Fibroblast of lung (primary cell): ENCODE measurements at regions not wholly inside any gene's neighbourhood (a gene's known extent, or its start where the extent isn't known, plus 50 kb on each side); places are given as distances from the start of the nearest gene placed in this dataset.

Experiments
- EZH2 ChIP-seq: IDR thresholded peaks from 2 replicates; pipeline ENCODE4 v1.5.1; 2012; ENCODE audit warnings: low read length, control low read depth, mild to moderate bottlenecking; ENCODE audit errors: missing control alignments
- TF ChIP-seq, protein P1 (sequence below), 2 donors: IDR thresholded peaks in 1 of 2; conservative IDR thresholded peaks in 1 of 2; 1 replicate in 1 of 2; 2 replicates in 1 of 2; pipeline ENCODE4 v1.5.1; 2011 to 2012; ENCODE audit warnings: low read length in 2 of 2, control low read depth in 1 of 2, inconsistent platforms in 1 of 2, low read depth in 1 of 2, mild to moderate bottlenecking in 1 of 2

DNA sequence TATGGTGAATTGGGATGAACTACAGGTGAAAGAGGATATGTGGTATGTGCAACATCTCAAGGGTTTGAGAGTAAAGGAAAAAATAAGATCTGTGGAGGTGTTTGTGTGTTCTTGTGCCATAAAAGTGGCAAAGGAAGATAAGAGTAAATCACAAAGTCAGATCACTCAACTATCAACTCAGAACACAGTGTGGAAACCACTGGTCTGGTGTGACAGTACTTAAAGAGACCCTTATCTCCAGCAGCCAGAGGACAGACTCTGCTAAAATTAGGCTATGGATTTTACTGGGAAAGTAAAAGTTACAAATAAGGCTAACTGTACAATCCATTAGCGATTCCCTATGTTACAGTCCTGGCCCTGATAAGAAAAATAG lies 54.0 kb upstream of the PRDM8 start:
- TF ChIP-seq, protein P1, sequence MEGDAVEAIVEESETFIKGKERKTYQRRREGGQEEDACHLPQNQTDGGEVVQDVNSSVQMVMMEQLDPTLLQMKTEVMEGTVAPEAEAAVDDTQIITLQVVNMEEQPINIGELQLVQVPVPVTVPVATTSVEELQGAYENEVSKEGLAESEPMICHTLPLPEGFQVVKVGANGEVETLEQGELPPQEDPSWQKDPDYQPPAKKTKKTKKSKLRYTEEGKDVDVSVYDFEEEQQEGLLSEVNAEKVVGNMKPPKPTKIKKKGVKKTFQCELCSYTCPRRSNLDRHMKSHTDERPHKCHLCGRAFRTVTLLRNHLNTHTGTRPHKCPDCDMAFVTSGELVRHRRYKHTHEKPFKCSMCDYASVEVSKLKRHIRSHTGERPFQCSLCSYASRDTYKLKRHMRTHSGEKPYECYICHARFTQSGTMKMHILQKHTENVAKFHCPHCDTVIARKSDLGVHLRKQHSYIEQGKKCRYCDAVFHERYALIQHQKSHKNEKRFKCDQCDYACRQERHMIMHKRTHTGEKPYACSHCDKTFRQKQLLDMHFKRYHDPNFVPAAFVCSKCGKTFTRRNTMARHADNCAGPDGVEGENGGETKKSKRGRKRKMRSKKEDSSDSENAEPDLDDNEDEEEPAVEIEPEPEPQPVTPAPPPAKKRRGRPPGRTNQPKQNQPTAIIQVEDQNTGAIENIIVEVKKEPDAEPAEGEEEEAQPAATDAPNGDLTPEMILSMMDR (conservative IDR thresholded peaks at IDR 0.05 in 1 of 2, IDR thresholded peaks at IDR 0.05 in 1 of 2; ENCODE audit: low read depth in 1 of 2, low read length in 2 of 2) = no peak
- TF ChIP-seq EZH2 = no peak
